ENCODE measurements at regions not wholly inside any gene's neighbourhood (a gene's known extent, or its start where the extent isn't known, plus 50 kb on each side); places are given as distances from the start of the nearest gene placed in this dataset.

DNA sequence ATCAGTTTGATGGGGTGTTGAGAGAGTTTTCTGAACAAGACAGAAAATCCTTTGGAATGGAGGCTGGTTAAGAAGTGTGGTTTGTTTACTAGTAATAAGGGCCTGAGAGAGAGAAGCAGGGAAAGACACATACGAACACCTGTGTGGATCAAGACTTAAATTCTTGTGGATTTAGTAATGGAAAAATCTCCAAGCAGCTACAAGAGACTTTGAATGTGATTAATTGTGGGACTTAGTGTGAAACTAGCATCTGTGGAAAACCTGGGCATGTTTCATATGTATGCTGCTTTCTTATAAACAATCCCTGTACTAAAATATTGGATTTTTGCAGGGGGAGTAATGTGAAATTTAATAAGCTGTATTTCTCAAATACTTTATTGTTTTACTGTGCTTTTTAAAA is 399.1 kb downstream of the SI start:
- TF ChIP-seq, protein P1, sequence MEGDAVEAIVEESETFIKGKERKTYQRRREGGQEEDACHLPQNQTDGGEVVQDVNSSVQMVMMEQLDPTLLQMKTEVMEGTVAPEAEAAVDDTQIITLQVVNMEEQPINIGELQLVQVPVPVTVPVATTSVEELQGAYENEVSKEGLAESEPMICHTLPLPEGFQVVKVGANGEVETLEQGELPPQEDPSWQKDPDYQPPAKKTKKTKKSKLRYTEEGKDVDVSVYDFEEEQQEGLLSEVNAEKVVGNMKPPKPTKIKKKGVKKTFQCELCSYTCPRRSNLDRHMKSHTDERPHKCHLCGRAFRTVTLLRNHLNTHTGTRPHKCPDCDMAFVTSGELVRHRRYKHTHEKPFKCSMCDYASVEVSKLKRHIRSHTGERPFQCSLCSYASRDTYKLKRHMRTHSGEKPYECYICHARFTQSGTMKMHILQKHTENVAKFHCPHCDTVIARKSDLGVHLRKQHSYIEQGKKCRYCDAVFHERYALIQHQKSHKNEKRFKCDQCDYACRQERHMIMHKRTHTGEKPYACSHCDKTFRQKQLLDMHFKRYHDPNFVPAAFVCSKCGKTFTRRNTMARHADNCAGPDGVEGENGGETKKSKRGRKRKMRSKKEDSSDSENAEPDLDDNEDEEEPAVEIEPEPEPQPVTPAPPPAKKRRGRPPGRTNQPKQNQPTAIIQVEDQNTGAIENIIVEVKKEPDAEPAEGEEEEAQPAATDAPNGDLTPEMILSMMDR (IDR thresholded peaks at IDR 0.05 in 2 of 3, conservative IDR thresholded peaks at IDR 0.05 in 1 of 3; ENCODE audit: insufficient read depth in 2 of 3, low read depth in 1 of 3, low read length in 3 of 3), result no peak
- TF ChIP-seq RCOR1 (IDR thresholded peaks at IDR 0.05; ENCODE audit: borderline replicate concordance in 1 of 2, low read depth in 2 of 2, low read length in 2 of 2), result no peak
- TF ChIP-seq ETV5 (CRISPR knock-in tag; IDR thresholded peaks at IDR 0.05; ENCODE audit: low read depth), result no peak
- TF ChIP-seq TAF1 (IDR thresholded peaks at IDR 0.05; ENCODE audit: control insufficient read depth, extremely low read depth, insufficient read depth, low read length, severe bottlenecking), result no peak
- TF ChIP-seq NR2C1 (IDR thresholded peaks at IDR 0.05), result no peak
- TF ChIP-seq NR2C1 (tag; IDR thresholded peaks at IDR 0.05), result no peak
- TF ChIP-seq TCF7 (IDR thresholded peaks at IDR 0.05; ENCODE audit: borderline replicate concordance), result no peak
- TF ChIP-seq EZH2 (IDR thresholded peaks at IDR 0.05; ENCODE audit: borderline replicate concordance, low read depth, low read length), result no peak
- TF ChIP-seq, protein P2, sequence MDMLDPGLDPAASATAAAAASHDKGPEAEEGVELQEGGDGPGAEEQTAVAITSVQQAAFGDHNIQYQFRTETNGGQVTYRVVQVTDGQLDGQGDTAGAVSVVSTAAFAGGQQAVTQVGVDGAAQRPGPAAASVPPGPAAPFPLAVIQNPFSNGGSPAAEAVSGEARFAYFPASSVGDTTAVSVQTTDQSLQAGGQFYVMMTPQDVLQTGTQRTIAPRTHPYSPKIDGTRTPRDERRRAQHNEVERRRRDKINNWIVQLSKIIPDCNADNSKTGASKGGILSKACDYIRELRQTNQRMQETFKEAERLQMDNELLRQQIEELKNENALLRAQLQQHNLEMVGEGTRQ (CRISPR knock-in tag; IDR thresholded peaks at IDR 0.05), result no peak
- no peak for TF ChIP-seq TCF7L2 (IDR thresholded peaks at IDR 0.05; ENCODE audit: low read depth, low read length)
- TF ChIP-seq, protein P3, sequence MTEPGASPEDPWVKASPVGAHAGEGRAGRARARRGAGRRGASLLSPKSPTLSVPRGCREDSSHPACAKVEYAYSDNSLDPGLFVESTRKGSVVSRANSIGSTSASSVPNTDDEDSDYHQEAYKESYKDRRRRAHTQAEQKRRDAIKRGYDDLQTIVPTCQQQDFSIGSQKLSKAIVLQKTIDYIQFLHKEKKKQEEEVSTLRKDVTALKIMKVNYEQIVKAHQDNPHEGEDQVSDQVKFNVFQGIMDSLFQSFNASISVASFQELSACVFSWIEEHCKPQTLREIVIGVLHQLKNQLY (CRISPR knock-in tag; conservative IDR thresholded peaks at IDR 0.05), result no peak
- TF ChIP-seq, protein P4, sequence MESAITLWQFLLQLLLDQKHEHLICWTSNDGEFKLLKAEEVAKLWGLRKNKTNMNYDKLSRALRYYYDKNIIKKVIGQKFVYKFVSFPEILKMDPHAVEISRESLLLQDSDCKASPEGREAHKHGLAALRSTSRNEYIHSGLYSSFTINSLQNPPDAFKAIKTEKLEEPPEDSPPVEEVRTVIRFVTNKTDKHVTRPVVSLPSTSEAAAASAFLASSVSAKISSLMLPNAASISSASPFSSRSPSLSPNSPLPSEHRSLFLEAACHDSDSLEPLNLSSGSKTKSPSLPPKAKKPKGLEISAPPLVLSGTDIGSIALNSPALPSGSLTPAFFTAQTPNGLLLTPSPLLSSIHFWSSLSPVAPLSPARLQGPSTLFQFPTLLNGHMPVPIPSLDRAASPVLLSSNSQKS (CRISPR knock-in tag; IDR thresholded peaks at IDR 0.05), result no peak
- no peak for TF ChIP-seq JUNB (CRISPR knock-in tag; conservative IDR thresholded peaks at IDR 0.05)
- TF ChIP-seq ZNF584 (CRISPR knock-in tag; IDR thresholded peaks at IDR 0.05; ENCODE audit: low read depth), result no peak
